ENCODE measurements at regions not wholly inside any gene's neighbourhood (a gene's known extent, or its start where the extent isn't known, plus 50 kb on each side); places are given as distances from the start of the nearest gene placed in this dataset.
"Not testable (repeated sequence)": the region's sequence is repeated elsewhere in the genome, so short reads cannot be mapped to it uniquely, and the experiment has no call there.

DNA sequence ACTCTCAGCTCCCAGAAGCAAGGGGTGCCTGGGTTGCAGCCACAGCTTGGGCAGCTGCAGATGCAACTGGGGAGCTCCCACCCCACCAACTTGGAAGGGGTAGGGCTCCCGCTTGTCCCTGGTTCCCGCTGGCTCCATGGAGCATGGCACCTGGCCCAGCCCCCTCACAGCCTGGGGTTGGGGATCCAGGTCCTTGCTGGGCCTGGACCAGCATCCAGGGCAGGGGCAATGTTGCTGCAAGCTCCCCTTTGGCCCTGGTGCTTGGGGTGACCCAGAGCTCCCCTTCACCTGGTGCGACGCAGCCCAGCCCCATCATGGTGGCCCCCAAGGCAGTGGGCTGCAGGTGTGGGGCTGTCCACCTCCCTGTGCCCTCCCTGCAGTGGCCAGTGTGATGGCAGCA is 99.6 kb upstream of the FRMD4B start:
- DNase-seq (ENCODE audit: low spot score), result no peak

DNA sequence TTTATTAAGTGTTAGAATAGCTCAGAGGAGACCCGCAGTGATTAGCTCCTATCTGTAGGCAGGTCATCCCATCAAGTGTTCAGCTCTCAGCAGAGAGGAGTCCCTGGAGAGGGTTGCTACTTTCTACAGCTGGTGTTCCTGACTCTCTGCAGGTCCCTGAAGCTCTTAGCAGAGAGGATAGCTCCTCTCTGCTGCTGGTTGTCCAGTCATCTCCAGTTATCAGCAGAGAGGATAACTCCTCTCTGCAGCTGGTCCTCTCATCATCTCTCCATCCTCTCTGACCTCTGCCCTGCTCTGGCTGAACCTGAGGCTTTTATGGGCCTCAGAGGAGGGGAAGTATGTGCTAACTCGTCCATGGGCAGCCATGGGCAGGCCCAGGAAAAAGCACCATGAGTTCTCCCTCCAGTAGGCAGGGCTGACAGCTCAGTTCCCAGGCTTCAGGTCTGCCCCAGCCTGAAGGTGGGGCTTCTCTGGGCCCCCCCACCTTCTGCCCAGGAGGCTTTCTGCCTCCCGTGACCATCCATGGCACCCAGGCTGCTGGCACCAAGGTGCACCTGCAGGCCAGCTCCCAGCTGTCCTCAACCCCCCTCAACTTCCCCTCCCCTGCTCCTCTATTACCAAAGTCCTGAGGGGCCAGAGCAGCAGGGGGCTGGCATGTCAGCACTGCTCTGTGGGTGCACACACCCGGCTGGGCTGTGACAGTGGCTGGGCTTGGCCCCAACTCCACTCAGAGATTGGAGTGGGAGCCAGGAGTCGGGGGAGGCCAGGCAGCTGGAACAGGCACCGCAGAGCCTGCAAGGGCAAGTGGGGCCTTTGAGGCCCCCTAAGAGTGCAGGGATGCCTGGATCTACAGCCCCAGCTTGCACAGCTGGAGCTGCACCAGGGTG is 98.9 kb upstream of the FRMD4B start:
- DNase-seq (ENCODE audit: low spot score), result no peak

- DNase-seq (ENCODE audit: low spot score), result no peak
Observed at GRCh38 chr3:69483449-69483848, 97.6 kb upstream of the FRMD4B start.

DNA sequence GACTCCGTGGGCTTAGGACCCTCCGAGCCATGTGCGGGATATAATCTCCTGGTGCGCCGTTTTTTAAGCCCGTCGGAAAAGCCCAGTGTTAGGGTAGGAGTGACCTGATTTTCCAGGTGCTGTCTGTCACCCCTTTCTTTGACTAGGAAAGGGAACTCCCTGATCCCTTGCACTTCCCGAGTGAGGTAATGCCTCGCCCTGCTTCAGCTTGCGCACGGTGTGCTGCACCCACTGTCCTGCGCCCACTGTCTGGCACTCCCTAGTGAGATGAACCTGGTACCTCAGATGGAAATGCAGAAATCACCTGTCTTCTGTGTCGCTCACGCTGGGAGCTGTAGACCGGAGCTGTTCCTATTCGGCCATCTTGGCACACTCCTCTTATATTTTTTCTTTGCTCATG is 95.1 kb upstream of the FRMD4B start:
- DNase-seq (ENCODE audit: low spot score), result not testable (repeated sequence)

DNA sequence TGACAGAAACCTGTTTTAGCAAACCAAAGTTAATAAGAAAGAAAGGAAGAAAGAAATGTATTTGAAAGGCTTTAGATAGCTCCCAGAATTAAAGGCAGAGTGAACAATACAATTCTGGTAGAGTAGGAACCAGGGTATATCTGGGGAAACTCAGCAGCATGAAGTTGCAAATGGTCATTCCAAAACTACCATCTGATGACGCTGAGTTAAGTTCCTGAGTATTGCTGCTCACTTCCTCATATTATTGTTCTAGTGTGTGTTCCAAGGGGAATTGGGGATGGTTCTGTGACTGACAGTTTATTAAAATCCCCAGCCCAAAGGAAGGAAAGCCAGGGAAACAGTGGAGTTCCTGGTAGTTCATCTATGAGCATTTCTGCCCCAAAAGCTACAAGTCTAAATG is 88.3 kb upstream of the FRMD4B start:
- no peak for DNase-seq (ENCODE audit: low spot score)

- DNase-seq (ENCODE audit: low spot score), result no peak
Observed at GRCh38 chr3:69472093-69472492, 86.2 kb upstream of the FRMD4B start.

- DNase-seq (ENCODE audit: low spot score), result no peak
Observed at GRCh38 chr3:69463531-69463930, 77.6 kb upstream of the FRMD4B start.

- DNase-seq (ENCODE audit: low spot score), result no peak
Observed at GRCh38 chr3:69462826-69463100, 76.9 kb upstream of the FRMD4B start.

- DNase-seq (ENCODE audit: low spot score), result no peak
Observed at GRCh38 chr3:69462022-69462825, 76.3 kb upstream of the FRMD4B start.

GRCh38 chr3:69460034-69460433 is 74.1 kb upstream of the FRMD4B start:
- no peak for DNase-seq (ENCODE audit: low spot score)

DNA sequence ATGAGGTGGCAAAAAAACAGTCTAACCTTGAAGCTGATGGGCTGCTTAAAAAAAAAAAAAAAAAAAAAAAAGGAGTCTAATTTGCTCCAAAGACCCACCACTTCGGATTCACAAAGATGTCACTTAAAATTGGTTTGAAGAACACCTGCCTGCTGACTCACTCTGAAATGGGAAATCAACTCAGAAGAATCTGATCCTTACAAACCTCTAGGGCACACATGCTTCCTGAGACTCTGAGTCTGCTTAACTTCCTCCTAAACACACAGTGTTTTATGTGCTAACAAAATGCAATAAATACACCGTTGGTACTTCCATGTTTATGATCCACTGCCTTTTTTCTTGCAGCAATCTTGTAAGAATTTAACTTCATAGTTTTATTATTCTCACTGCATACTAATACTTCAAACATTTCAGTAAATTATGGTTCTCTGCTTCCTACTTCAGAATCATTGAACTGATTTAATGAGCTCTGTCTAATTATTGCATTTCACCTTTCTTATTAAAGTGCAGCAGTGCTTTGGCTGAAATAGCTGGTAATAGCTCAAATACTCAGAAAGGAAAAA is 73.0 kb upstream of the FRMD4B start:
- DNase-seq (ENCODE audit: low spot score), result no peak

DNA sequence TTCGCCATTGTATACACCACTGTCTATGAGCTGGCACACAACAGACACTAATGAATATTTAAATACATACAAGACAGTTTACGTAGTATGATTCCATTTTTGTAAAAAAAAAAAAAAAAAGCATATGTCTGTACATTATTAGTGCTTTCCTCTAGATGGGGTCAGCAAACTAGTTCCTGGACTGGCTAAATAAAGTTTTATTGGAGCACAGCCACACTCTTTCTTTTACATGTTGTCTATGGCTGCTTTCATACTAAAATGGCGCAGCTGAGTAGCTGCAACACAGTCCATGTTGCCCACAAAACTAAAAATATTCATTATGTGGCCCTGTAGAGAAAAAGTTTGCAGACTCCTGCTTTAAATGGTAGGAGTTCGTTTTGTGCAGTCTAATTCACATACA is 70.7 kb upstream of the FRMD4B start:
- DNase-seq (ENCODE audit: low spot score), result no peak

DNA sequence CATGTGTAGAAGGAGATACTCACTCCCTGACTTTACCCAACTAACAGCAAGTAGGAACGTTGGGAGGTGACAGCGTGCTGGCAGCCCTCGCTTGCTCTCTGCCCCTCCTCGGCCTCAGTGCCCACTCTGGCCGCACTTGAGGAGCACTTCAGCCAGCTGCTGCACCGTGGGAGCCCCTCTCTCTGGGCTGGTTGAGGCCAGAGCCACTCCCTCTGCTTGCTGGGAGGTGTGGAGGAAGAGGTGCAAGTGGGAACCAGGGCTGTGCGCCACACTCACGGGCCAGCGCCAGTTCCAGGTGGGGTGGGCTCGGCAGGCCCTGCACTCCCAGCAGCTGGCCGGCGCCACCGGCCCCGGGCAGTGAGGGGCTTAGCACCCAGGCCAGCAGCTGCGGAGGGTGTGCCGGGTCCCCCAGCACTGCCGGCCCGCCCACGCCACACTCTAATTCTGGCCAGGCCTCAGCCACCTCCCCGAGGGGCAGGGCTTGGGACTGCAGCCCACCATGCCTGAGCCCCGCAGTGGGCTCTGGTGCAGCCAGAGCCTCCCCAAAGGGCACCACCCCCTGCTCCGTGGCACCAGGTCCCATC is 68.4 kb upstream of the FRMD4B start:
- DNase-seq (ENCODE audit: low spot score), result no peak

DNA sequence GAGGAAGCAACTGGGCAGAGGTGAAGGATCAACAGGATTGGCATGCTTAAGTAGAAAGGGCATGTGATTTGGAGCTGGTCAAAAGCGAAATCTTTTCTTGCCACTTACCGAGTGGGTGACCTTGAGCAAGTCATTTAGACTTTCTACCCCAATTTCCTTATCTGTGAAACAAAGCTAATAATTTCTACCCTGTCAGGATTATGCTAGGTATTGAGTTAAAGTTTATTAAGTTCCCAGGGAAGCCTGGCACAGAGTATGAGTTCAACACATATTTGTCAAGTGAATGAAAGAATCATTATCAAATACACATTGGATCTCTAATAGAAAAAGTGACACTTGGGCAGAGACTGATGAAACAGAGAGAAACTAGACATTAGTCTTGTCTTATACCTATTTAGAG is 66.4 kb upstream of the FRMD4B start:
- DNase-seq (ENCODE audit: low spot score), result no peak

DNA sequence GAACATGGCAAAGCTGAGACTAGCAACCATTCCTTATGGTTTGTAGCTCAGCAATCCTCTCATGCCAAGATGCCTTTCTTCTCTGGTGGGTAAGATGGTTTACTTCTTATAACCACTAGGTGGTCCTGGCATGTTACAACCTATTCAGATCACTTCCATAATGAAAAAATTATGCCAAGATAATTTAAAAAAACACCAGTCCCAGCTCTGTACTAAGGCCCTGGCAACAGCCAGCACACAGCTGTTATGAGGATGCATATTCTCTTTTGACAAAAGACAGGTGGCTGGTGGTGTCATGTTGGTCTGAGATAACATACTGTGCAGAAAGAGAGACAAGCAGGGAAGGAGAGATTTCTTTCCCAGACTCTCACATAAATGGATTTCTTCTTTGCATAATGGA is 65.7 kb upstream of the FRMD4B start:
- DNase-seq (ENCODE audit: low spot score), result no peak

GRCh38 chr3:69448877-69449276 is 63.0 kb upstream of the FRMD4B start:
- no peak for DNase-seq (ENCODE audit: low spot score)

DNA sequence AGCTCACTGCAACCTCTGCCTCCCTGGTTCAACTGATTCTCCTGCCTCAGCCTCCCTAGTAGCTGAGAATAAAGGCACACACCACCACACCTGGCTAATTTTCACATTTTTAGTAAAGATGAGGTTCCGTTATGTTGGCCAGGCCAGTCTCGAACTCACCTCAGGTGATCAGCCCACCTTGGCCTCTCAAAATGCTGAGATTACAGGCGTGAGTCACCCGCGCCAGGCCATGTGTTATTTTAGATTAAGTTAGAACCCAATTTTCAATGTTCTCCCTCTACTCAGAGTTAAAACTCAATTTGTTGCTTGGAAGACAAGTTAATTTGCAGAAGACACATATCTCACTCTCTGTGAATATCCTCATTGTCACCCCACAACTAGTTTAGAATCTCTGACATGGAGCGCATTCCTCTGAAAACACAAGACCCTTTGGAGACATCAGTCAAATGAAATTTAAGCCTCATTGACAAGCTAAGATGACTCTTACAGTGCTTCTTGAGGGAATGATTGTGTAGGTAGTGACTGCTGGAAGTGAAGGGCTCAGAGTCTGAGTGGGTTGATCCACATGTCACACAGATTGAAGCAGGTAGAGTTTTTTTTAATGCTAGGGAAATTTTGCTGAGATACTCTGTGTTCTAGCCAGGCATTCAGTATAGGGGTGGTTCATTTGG is 60.6 kb upstream of the FRMD4B start:
- DNase-seq (ENCODE audit: low spot score), result no peak

- DNase-seq (ENCODE audit: low spot score), result no peak
Observed at GRCh38 chr3:69445498-69445897, 59.6 kb upstream of the FRMD4B start.

DNA sequence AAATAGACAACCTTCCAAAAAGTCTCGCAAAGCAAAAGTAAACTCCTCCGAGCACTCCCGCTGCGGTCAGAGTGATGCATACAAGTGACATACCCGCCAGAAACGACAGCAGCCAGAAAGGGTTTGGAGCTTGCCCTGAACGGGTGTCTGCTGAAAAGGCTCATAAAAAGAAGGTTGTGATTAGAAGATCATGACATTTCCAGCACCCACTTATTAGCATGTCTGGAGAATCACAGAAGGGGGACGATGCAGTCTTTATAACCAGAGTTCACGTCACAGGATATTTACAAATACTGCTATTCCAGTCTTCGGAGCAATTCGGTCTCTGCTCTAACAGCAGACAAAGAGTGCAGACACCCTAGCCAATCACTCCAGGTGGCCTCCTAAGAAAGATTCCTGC is 59.1 kb upstream of the FRMD4B start:
- DNase-seq (ENCODE audit: low spot score), result no peak

DNA sequence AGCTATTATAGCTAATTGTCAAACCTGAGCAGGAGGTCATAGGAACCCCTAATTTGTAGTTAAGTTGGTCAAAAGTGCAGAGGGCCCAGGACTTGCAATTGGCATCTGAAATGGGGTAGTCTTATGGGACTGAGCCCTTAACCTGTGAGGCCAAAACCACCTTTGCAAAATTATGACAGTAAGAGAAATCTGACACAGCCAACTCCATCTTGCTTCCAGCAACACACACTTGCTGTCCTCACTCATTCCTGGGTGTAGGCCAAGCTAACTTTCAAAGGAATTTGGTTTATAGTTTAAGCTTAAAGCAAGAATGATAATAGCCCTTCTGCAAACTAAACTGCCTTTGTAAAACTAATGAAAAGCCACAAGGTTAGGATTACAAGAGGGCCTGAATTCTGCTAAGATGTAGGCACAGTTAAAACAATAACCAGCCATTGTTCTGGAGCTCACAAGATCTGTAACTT is 57.6 kb upstream of the FRMD4B start:
- no peak for DNase-seq (ENCODE audit: low spot score)

GRCh38 chr3:69442771-69443311 is 57.0 kb upstream of the FRMD4B start:
- no peak for DNase-seq (ENCODE audit: low spot score)

- DNase-seq (ENCODE audit: low spot score), result no peak
Observed at GRCh38 chr3:69441732-69442131, 55.8 kb upstream of the FRMD4B start.
